ENCODE measurements at regions not wholly inside any gene's neighbourhood (a gene's known extent, or its start where the extent isn't known, plus 50 kb on each side); places are given as distances from the start of the nearest gene placed in this dataset.

- peaks cover 27% of the 10 kb centered on the region for H3K4me1 ChIP-seq (replicated peaks; ENCODE audit: insufficient read depth)
- peaks cover 76% of the 10 kb centered on the region for H3K79me2 ChIP-seq (ENCODE audit: low read depth)
- H4K20me1 ChIP-seq (ENCODE audit: insufficient read depth), result peaks cover 25% of the 10 kb centered on the region
- H3K27me3 ChIP-seq (ENCODE audit: insufficient read depth, low read depth), result no peaks in the 10 kb centered on the region
- no peak for TF ChIP-seq EZH2 (IDR thresholded peaks at IDR 0.05; ENCODE audit: low read depth)
- no peak for TF ChIP-seq CTCF (conservative IDR thresholded peaks at IDR 0.05)
- H3F3A ChIP-seq (ENCODE audit: insufficient read depth, low read depth), result peaks cover 21% of the 10 kb centered on the region; the same call in 1 of the 2 replicates
- 0 out of 2 replicates have a peak, but pooled peaks cover 5% of the 10 kb centered on the region for H3K9me3 ChIP-seq (ENCODE audit: insufficient read depth, low read depth)
- no peaks in the 10 kb centered on the region for H3K36me3 ChIP-seq (ENCODE audit: low read depth)
- CTCF ChIA-PET, result no interaction called here
- H2AFZ ChIP-seq, result no peak overlapping the region
- BruUV-seq (replicated peaks), result no TSS peak
- peak overlapping the region; percentile 13; the same call in 1 of the 2 replicates for H3K27ac ChIP-seq
- DNase-seq, result no peak
- 0 out of 2 replicates have a peak overlapping the region, but pooled peaks have one; percentile 3 for H3K4me3 ChIP-seq
- 0 out of 2 replicates have a peak, but pooled peaks cover 3% of the 10 kb centered on the region for H3K9me2 ChIP-seq (ENCODE audit: insufficient read depth)
- POLR2A ChIA-PET (ENCODE audit: unreplicated experiment), result no interaction called here
- peak overlapping the region; percentile 41 for H3K4me2 ChIP-seq
- intact Hi-C loops (cut with micrococcal nuclease; ENCODE audit: unreplicated experiment), result loop anchor here (2.0 kb wide), 1 partner anchor 33 kb away; no protein-coding TSS in a partner anchor
Observed at GRCh38 chr2:78417355-78417754, 608.1 kb upstream of the REG3G start.

GRCh38 chr2:78418021-78418420 is 607.5 kb upstream of the REG3G start:
- Histone ChIP-seq H3K4me3 (no peak overlapping the region), H3K36me3 (ENCODE audit: low read depth) (no peaks in the 10 kb centered on the region), H3K79me2 (ENCODE audit: low read depth) (peaks cover 76% of the 10 kb centered on the region), H3K4me2 (no peak overlapping the region), H3K4me1 (replicated peaks; ENCODE audit: insufficient read depth) (peaks cover 27% of the 10 kb centered on the region), H3F3A (ENCODE audit: insufficient read depth, low read depth) (peaks cover 21% of the 10 kb centered on the region; the same call in 1 of the 2 replicates), H3K9me3 (ENCODE audit: insufficient read depth, low read depth) (0 out of 2 replicates have a peak, but pooled peaks cover 5% of the 10 kb centered on the region), H2AFZ (no peak overlapping the region), H3K9me2 (ENCODE audit: insufficient read depth) (0 out of 2 replicates have a peak, but pooled peaks cover 4% of the 10 kb centered on the region), H3K27ac (no peak overlapping the region), H3K27me3 (ENCODE audit: insufficient read depth, low read depth) (no peaks in the 10 kb centered on the region), H4K20me1 (ENCODE audit: insufficient read depth) (peaks cover 25% of the 10 kb centered on the region)
- no peak for TF ChIP-seq EZH2 (IDR thresholded peaks at IDR 0.05; ENCODE audit: low read depth)
- TF ChIP-seq CTCF (conservative IDR thresholded peaks at IDR 0.05), result no peak
- CTCF ChIA-PET, result no interaction called here
- intact Hi-C loops (cut with micrococcal nuclease; ENCODE audit: unreplicated experiment), result no loop called here
- BruUV-seq (replicated peaks), result no TSS peak
- no peak for DNase-seq
- POLR2A ChIA-PET (ENCODE audit: unreplicated experiment), result no interaction called here

GRCh38 chr2:78420132-78420531 is 605.4 kb upstream of the REG3G start:
- no TSS peak for BruUV-seq (replicated peaks)

More at GRCh38 chr2:78420132-78420531, 605.4 kb upstream of the REG3G start:
- peaks cover 79% of the 10 kb centered on the region for H3K79me2 ChIP-seq (ENCODE audit: low read depth)
- H3K4me2 ChIP-seq, result no peak overlapping the region
- no peaks in the 10 kb centered on the region for H3K9me3 ChIP-seq (ENCODE audit: insufficient read depth, low read depth)
- TF ChIP-seq EZH2 (IDR thresholded peaks at IDR 0.05; ENCODE audit: low read depth), result no peak
- no peak for TF ChIP-seq CTCF (conservative IDR thresholded peaks at IDR 0.05)
- CTCF ChIA-PET, result no interaction called here
- no peak overlapping the region for H3K27ac ChIP-seq
- no peak overlapping the region for H3K4me3 ChIP-seq
- POLR2A ChIA-PET (ENCODE audit: unreplicated experiment), result no interaction called here
- H3K36me3 ChIP-seq (ENCODE audit: low read depth), result no peaks in the 10 kb centered on the region
- no peak for DNase-seq
- peaks cover 27% of the 10 kb centered on the region for H3K4me1 ChIP-seq (replicated peaks; ENCODE audit: insufficient read depth)
- no peaks in the 10 kb centered on the region for H3K27me3 ChIP-seq (ENCODE audit: insufficient read depth, low read depth)
- peaks cover 16% of the 10 kb centered on the region for H4K20me1 ChIP-seq (ENCODE audit: insufficient read depth)
- no peak overlapping the region for H2AFZ ChIP-seq
- intact Hi-C loops (cut with micrococcal nuclease; ENCODE audit: unreplicated experiment), result no loop called here
- 0 out of 2 replicates have a peak, but pooled peaks cover 4% of the 10 kb centered on the region for H3K9me2 ChIP-seq (ENCODE audit: insufficient read depth)
- H3F3A ChIP-seq (ENCODE audit: insufficient read depth, low read depth), result peaks cover 21% of the 10 kb centered on the region; the same call in 1 of the 2 replicates

All from PC-9 (cell line).